Amniotic epithelial cell (primary cell): ENCODE measurements at regions not wholly inside any gene's neighbourhood (a gene's known extent, or its start where the extent isn't known, plus 50 kb on each side); places are given as distances from the start of the nearest gene placed in this dataset.

Source experiments
- DNase-seq: peaks from one replicate; pipeline ENCODE4 v3.0.0-alpha.2; 2010; ENCODE audit warnings: low read depth

DNA sequence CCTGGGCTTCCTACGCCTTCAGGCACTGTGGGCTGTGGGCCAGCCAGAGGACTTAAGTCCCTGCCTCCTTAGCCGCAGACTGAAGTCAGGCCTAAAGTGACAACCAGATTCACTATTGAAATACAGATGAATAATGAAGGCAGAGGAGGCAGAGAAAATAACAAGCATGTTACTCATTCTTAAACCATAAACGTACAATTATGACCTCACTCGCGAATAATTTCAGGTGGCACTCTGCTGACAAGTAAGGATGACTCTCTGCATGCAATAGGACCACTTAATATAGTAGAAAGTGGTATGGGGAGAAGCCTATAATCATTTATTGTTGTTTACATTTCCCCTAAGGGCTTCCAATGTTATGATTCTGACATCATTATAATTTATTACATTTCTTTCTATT is 409.2 kb upstream of the FGF13 start:
- no peak for DNase-seq

- DNase-seq = no peak
These were observed 402.2 kb upstream of the FGF13 start for GRCh38 chrX:139113708-139114107.

GRCh38 chrX:139112432-139112831 is 400.9 kb upstream of the FGF13 start:
- no peak for DNase-seq

DNA sequence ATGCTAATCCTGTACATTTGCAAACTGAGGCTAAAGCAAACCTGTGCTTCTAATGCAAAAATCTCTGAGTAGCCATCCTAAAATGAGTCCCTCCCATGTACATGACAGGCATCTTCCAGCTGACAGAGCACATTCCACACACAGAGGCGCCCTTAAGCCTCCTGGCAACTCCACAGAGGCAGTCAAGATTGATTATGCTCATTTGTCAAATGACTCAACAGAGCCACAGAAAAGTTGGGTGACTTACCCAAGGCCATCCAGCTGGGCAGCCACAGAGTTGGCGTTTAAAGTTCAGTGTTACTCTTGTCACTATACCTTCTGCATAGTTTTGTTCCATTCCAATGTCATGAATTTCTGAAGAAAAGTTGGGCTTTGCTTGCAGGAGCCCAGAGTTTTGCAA is 394.6 kb upstream of the FGF13 start:
- no peak for DNase-seq

DNA sequence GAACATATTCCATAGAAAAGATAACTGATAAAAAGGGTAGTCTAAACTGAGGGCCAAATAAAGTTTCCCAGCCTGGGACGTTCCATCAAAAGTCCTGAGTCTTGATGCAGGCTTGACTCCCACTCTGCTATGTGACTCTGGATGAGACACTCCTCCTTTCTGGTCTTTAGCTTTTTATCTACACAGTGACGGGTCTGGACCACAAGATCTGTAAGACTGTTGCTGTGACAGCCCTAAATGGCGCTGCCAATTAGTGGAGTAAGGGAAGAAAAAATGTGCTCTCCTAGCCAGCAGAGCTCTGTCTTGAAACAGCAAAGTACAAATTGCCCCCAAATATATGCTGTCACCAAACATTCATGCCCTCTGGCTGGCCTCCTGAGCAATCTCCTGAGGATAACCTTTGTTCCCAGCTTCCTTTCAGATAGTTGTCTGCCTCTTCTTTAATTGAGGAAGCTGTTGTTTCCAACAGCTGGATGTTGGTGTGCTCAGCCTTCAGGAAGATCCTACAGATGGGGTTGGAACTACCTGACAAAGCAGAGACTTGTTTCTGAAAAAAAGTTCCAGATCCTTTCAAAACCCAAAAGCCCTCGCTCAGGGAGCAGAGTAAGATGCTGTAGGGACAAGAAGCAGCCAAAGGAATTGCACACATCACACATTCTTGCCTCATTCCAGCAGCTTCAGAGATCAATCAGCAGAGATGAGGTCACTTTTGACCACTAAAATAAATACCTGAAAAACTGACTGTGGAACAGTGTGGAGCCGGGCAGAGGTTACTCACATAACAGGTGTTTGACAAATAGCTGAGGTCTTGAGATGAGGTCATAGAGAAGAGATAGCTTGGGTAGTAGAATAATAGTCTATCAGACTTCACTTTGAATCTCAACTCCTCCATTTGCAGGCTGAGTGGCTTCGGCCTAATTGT is 383.4 kb upstream of the FGF13 start:
- no peak for DNase-seq

DNA sequence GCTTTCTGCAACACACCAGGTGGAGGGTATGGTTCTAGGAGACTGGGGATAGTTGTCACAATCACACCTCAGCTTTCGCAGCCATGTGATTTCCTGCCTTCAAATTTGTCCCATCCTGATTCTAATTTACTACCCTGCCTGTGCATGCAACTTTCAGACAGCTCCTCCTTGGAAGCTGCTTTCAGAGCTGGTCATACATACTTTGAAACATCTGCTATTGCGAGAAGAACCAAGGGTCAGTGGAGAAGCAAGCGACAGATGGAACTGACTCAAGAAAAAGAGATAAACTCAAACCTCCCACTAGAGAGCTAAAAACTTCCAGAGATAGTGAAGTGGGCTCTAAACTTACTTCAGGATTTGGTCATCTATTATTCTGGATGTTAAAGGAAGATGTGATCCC is 381.7 kb upstream of the FGF13 start:
- no peak for DNase-seq

- no peak for DNase-seq
These were observed 380.4 kb upstream of the FGF13 start for GRCh38 chrX:139091878-139092277.

- no peak for DNase-seq
These were observed 379.5 kb upstream of the FGF13 start for GRCh38 chrX:139091066-139091465.

DNA sequence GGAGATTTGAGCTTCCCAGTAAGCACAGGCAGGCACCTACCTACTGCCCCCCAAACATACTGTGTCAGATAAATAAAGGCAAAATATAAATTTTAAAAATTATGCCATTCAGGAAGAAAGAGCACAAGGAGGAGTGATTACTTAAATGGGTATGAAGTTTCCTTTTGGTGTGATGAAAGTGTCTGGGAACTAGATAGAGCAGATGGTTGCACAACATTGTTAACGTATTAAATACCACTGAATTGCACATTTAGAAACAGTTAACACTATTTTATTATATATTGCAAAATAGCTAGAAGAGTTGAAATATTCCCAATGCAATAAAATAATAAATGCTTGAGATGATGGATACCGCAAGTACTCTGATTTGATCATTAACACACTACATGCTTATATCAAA is 374.7 kb upstream of the FGF13 start:
- no peak for DNase-seq

DNA sequence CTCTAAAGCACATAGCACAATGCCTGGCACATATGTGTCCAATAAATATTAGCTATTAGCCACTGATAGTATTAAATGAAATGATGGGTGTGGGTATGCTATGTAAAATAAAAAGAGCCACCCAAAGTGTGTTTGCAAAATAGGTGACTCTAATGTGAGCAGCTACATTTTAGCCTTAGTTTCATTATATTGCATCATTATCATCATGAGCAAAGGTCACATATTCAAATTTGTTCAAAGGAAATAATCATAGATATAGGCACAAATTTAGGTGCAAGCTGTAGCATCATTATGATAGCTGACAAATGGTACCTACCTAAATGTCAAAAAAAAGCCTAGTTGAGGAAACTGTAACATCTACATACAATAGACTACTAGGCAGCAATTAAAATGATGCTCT is 373.9 kb upstream of the FGF13 start:
- no peak for DNase-seq

- DNase-seq = no peak
These were observed 371.7 kb upstream of the FGF13 start for GRCh38 chrX:139083191-139083590.

DNA sequence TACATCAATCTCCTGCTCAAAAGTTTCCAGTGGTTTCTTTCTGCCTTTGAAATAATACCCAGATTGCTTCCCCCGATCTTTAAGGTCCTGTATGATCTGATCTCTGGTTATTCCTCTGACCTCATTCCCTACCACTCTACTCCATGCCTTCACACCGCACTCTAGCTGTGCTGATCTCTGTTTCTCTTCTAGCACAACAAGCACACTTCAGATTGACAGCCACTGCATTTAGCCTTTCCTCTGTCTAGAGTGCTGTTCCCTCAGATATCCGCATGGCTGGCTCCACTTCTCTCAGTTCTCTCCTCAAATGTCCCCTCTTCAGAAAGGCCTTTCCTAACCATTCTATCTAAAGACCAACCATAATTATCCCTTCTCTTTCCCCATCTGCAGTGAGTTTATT is 370.4 kb upstream of the FGF13 start:
- no peak for DNase-seq

GRCh38 chrX:139079789-139080188 is 368.3 kb upstream of the FGF13 start:
- no peak for DNase-seq

DNA sequence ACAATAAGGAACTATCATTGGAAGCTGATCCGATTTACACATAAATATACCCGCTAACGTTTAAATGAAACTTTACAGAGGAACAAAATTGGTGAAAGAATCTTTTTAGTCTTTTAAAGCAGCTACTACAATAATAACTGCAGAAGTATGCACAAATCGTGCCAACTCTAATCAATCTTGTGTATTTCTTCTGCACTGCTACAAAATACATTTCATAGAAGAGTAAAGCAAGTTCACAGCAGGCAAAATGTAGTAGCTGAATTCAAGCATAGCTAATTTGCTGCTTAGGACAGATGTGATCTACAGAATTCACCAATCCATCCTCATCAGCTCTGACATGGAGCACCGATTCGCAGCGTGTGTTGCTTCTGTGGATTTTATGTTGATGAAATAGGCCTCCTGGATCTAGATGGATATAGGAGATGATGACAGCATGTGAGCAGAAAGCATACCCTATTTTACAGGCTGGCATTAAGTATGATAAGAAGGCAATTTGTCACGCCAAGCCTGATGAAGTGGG is 367.3 kb upstream of the FGF13 start:
- no peak for DNase-seq

GRCh38 chrX:139078342-139078741 is 366.8 kb upstream of the FGF13 start:
- DNase-seq = no peak

DNA sequence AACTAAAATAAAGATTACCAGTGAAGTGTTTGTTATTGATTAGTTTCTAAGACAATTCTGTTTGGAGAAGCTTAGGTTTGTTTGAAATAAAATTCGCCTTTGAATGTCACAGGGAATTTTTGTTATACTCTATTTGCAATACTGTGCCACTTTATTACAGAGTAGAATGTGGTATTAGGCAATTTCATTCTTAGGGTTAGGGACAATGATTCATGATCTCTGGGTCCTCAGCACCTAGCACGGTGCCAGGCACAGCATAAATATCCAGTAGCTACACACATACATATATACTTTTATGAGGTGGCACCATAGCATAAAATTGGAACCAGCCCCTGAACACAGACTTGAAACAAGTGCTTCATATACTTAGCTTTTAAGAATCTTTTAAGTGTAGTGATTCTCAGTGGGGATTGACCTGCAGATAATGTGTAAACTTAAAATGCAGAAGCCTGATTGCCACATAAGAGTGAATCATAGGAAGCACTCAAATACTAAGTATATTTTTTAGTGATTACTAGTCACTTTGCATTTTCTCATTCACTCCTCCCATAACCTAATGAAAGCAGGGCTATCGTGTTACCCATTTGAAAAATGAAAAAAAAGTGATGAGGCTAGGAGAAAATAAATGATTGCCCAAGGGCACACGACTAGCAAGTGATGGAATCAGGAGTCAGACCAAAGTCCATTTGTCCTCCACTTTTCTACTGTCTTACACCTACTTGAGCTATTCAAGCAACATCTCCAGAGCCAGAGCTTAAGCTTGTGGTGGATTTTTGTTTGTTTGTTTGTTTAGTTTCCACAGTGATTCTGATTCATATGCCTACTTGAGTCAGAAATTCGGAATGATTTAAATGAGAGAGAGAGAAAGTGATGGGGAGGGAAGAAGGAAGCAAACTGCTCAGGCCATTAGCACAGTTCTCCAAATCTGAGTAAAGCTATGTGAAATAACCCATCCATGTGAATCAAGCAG is 366.0 kb upstream of the FGF13 start:
- DNase-seq = no peak

GRCh38 chrX:139063364-139063763 is 351.8 kb upstream of the FGF13 start:
- DNase-seq = no peak

DNA sequence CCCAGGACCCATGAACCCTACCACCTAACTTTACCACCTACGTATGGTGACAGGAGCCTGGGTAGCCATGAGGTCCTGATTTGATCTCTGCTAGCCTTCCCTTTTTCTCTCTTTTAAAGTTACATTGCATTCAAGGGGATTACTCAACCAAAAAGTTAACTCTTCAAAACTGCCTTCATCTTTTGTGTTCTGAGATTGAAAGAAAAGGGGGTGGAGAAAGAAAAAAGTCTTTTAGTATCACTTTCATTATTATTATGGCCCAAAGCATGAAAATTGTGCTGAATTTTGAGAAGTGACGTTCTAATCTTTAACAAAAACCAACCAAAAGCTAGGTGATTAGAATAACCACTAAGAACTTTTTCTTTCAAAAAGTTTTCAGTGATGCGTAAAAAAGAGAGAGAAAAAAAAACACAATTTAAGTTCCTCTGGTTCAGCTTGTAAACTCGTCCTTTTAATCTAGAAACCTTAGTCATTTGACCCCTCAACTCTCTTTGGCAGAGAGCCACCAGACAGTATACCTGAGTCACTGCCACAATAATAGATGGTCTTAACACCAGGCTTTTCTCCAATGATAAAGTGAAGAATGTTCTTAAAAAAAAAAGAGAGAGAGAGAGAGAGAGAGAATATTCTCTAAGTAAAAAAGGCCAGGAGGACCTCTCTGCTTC is 347.4 kb upstream of the FGF13 start:
- no peak for DNase-seq

- no peak for DNase-seq
These were observed 340.9 kb upstream of the FGF13 start for GRCh38 chrX:139052461-139052860.

- no peak for DNase-seq
These were observed 337.9 kb upstream of the FGF13 start for GRCh38 chrX:139049465-139049864.

DNA sequence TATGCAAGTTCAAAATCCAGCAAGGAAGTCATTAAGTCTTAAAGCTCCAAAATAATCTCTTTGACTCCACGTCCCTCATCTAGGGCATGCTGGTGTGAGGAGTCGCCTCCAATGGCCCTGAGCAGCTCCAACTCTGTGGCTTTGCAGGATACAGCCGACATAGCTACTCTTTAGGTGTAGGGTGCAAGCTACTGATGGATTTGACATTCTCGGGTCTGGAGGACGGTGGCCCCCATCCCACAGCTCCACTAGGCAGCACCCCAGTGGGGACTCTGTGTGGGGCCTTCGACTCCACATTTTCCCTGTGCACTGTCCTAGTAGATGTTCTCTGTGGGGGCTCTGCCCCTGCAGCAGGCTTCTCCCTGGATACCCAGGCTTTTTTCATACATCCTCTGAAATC is 333.2 kb upstream of the FGF13 start:
- no peak for DNase-seq

DNA sequence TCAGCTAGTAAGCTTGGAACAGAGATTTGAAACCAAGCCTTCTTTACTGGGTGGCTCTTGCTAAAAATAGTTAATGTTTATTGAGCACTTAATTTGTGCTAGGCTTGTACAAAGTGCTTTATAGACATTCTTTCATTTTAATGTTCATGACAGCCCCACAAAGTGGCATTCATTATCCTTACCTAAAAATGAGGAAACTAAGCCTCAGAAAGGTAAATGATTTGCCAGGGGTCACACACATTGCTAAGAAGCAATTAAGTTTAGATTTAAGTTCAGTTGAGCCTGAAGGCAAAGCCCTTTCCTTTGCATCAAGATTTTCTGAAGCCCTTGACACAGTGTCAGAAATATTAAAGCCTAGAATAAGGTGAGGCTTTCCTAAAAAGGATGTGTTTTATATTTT is 327.5 kb upstream of the FGF13 start:
- no peak for DNase-seq
